ENCODE measurements at regions not wholly inside any gene's neighbourhood (a gene's known extent, or its start where the extent isn't known, plus 50 kb on each side); places are given as distances from the start of the nearest gene placed in this dataset.

DNA sequence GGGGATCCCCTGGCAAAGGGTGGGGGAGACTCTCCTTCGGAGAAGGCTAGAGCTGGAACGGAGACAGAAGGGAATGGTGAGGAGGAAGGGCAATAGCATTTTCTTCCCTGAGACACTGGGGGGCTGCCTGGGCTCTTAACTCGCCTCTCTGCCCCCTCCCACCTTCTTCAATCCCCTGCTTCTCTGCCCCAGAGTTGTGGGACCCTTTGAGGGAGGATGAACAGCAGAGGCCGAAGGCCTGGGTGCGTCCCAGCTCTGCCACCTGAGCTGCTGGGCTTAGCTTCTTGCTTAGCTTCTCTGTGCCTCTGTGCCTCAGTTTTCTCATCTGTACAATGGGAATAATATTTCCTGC lies 72.4 kb downstream of the RTL6 start:
- no peak for DNase-seq (ENCODE audit: extremely low read depth, insufficient read length)
- TF ChIP-seq, protein P1, sequence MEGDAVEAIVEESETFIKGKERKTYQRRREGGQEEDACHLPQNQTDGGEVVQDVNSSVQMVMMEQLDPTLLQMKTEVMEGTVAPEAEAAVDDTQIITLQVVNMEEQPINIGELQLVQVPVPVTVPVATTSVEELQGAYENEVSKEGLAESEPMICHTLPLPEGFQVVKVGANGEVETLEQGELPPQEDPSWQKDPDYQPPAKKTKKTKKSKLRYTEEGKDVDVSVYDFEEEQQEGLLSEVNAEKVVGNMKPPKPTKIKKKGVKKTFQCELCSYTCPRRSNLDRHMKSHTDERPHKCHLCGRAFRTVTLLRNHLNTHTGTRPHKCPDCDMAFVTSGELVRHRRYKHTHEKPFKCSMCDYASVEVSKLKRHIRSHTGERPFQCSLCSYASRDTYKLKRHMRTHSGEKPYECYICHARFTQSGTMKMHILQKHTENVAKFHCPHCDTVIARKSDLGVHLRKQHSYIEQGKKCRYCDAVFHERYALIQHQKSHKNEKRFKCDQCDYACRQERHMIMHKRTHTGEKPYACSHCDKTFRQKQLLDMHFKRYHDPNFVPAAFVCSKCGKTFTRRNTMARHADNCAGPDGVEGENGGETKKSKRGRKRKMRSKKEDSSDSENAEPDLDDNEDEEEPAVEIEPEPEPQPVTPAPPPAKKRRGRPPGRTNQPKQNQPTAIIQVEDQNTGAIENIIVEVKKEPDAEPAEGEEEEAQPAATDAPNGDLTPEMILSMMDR (IDR thresholded peaks at IDR 0.05; ENCODE audit: insufficient read depth, low read length, poor library complexity, severe bottlenecking), result no peak
- no peak overlapping the region for H3K4me3 ChIP-seq (replicated peaks; ENCODE audit: low read depth, low read length)
- no peaks in the 10 kb centered on the region for H3K27me3 ChIP-seq (replicated peaks; ENCODE audit: control insufficient read depth, insufficient read depth, low read length)
- no peaks in the 10 kb centered on the region for H3K36me3 ChIP-seq (ENCODE audit: control insufficient read depth, insufficient read depth, low read length)

DNA sequence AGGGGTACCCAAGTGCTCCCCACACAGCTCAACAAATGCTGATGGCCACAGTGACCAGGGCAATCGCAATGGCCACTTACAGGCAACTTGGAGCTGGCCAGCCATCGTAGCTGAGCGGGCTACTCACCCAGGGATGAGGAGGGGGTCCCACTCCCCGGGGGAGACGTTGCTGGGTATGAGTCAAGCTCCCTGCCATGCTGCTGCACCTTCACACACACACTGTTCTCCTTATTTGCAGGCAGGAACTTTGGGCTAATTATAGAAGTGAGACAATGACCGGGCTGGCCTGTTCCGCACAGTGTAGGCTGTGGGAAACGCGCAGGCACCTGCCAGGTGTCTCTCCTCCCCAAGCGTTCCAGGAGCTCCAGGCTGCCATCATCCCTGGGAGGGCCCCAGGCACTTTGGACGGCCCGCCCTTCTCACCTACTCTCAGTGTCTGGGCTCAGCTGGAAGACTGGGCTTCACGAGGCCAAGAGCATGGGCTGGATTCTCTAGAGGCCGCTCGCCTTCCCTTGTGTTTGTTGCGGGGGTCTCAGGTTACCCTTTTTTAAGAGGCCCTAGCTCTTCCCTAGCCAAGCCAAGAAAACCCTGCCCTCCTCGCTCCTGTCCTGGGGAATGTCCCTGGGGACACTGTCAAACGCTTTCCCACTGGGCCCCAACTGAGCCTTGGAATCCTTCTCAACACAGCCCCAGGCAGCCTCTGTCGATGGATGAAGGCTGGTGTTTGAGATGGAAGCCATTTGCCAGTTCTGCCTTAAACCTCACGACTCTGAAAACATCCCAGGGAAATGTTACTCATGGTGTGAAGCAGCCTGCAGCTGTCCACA lies 73.0 kb downstream of the RTL6 start:
- no peak for DNase-seq (ENCODE audit: extremely low read depth, insufficient read length)
- no peaks in the 10 kb centered on the region for H3K36me3 ChIP-seq (ENCODE audit: control insufficient read depth, insufficient read depth, low read length)
- TF ChIP-seq, protein P1 (IDR thresholded peaks at IDR 0.05; ENCODE audit: insufficient read depth, low read length, poor library complexity, severe bottlenecking), result no peak
- no peak overlapping the region for H3K4me3 ChIP-seq (replicated peaks; ENCODE audit: low read depth, low read length)
- H3K27me3 ChIP-seq (replicated peaks; ENCODE audit: control insufficient read depth, insufficient read depth, low read length), result no peaks in the 10 kb centered on the region

DNA sequence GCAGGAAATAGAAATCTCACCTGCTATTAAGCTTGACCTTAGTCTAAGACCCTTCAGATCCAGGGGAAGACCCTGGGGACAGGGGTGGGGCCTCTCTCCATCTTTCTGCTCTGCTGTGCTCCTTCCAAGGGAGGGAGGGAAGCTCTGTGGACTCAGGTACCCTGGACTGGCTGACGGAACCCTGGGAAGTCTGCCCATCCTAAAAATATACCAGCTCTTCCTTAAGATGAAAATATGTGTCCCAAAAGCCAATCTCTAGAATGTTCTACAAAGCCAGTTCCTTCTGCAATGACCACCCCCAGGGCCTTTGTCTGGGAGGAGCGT lies 73.7 kb downstream of the RTL6 start:
- H3K27me3 ChIP-seq (replicated peaks; ENCODE audit: control insufficient read depth, insufficient read depth, low read length), result no peaks in the 10 kb centered on the region
- no peaks in the 10 kb centered on the region for H3K36me3 ChIP-seq (ENCODE audit: control insufficient read depth, insufficient read depth, low read length)
- DNase-seq (ENCODE audit: extremely low read depth, insufficient read length), result no peak
- H3K4me3 ChIP-seq (replicated peaks; ENCODE audit: low read depth, low read length), result no peak overlapping the region
- TF ChIP-seq, protein P1 (IDR thresholded peaks at IDR 0.05; ENCODE audit: insufficient read depth, low read length, poor library complexity, severe bottlenecking), result no peak

DNA sequence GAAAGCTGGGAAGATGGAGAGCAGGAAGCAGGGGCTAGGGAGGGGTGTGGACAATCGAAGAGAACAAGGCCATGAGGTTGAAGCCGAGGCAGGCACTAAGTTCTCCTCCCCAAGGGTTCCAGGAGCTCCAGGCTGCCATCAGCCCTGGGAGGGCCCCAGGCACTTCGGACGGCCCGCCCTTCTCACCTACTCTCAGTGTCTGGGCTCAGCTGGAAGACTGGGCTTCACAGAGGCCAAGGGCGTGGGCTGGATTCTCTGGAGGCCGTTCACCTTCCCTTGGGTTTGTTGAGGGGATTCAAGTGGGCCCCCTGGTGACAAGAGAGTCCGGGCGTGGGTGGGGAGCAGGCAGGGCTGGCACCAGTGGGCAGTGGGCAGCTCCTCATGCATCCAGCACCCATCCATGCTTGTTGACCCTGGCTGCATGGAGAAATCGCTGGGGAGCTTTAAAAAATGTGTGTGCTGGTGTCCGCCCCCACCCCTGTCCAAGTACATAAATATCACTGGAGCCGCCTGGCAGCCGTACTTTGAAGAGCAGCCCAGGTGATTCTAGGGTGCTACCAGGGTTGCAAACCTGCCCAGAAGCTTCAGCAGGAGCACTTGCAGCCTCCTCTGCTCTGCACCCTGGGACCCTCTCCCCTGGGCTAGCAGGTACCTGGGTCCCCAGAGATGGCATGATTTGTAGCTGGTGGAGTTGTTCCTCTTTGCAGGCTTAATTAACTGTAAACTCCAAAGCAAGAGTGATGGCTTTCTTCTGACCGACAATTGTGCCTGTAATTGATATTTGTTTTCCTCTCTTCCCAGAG lies 74.3 kb downstream of the RTL6 start:
- TF ChIP-seq, protein P1 (IDR thresholded peaks at IDR 0.05; ENCODE audit: insufficient read depth, low read length, poor library complexity, severe bottlenecking), result no peak
- no peak for DNase-seq (ENCODE audit: extremely low read depth, insufficient read length)
- Histone ChIP-seq H3K27me3 (replicated peaks; ENCODE audit: control insufficient read depth, insufficient read depth, low read length) (no peaks in the 10 kb centered on the region), H3K36me3 (ENCODE audit: control insufficient read depth, insufficient read depth, low read length) (no peaks in the 10 kb centered on the region), H3K4me3 (replicated peaks; ENCODE audit: low read depth, low read length) (no peak overlapping the region)

DNA sequence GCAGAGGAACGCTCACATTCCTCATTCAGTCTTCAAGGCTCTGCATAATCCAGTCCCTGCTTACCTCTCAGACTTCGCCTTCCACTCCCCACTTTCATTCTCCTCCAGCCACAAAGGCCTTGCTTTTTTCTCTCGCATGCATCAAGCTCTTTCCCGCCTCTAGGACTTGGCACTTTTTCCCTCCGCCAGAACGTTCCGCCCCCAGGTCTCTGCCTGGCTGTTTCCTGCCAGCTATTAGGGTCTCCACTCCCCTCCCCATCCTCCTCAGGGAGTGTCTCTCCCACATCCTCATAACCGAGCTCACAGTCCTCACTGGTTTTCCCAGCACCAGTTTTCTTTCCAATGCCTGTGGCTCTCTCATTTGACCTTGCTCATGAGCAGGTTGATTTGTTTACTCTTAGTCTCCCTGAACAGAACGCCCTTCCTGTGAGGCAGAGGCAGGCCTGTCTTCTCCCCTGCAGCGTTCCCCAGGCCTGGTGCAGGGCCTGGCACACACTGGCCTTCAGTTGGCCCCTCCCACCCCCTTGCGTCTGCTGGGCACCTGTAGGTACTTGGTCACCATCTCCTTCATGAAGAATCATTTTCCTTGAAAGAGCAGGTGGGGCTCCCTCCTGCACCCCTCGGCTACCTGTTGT lies 75.2 kb downstream of the RTL6 start:
- Histone ChIP-seq H3K27me3 (replicated peaks; ENCODE audit: control insufficient read depth, insufficient read depth, low read length) (no peaks in the 10 kb centered on the region), H3K36me3 (ENCODE audit: control insufficient read depth, insufficient read depth, low read length) (no peaks in the 10 kb centered on the region), H3K4me3 (replicated peaks; ENCODE audit: low read depth, low read length) (no peak overlapping the region)
- no peak for DNase-seq (ENCODE audit: extremely low read depth, insufficient read length)
- TF ChIP-seq, protein P1 (IDR thresholded peaks at IDR 0.05; ENCODE audit: insufficient read depth, low read length, poor library complexity, severe bottlenecking), result no peak

Measured in GM06990 (cell line).